HT-29 (cell line): ENCODE measurements at regions not wholly inside any gene's neighbourhood (a gene's known extent, or its start where the extent isn't known, plus 50 kb on each side); places are given as distances from the start of the nearest gene placed in this dataset.

Experiments used
- DNase-seq: peaks from one replicate; pipeline ENCODE4 v3.0.0-alpha.2; 2015; ENCODE audit warnings: low spot score

GRCh38 chr13:26456650-26457049 lies 100.8 kb upstream of the WASF3 start:
- no peak for DNase-seq

GRCh38 chr13:26457212-26457611 lies 100.3 kb upstream of the WASF3 start:
- peak; percentile 35 for DNase-seq

GRCh38 chr13:26458196-26458749 lies 99.2 kb upstream of the WASF3 start:
- DNase-seq, result no peak

- DNase-seq, result no peak
Measured at GRCh38 chr13:26459276-26460131, 98.0 kb upstream of the WASF3 start.

GRCh38 chr13:26460648-26461047 lies 96.8 kb upstream of the WASF3 start:
- DNase-seq, result no peak

- DNase-seq, result no peak
Measured at GRCh38 chr13:26463296-26463695, 94.2 kb upstream of the WASF3 start.

GRCh38 chr13:26463848-26464247 lies 93.6 kb upstream of the WASF3 start:
- no peak for DNase-seq

GRCh38 chr13:26465514-26465913 lies 92.0 kb upstream of the WASF3 start:
- no peak for DNase-seq

GRCh38 chr13:26465954-26466353 lies 91.5 kb upstream of the WASF3 start:
- no peak for DNase-seq

GRCh38 chr13:26468265-26468801 lies 89.2 kb upstream of the WASF3 start:
- DNase-seq, result no peak

- DNase-seq, result no peak
Measured at GRCh38 chr13:26469602-26470001, 87.9 kb upstream of the WASF3 start.

GRCh38 chr13:26471807-26472206 lies 85.7 kb upstream of the WASF3 start:
- no peak for DNase-seq

- no peak for DNase-seq
Measured at GRCh38 chr13:26473571-26474230, 83.8 kb upstream of the WASF3 start.

- DNase-seq, result no peak
Measured at GRCh38 chr13:26474286-26474685, 83.2 kb upstream of the WASF3 start.

- DNase-seq, result no peak
Measured at GRCh38 chr13:26475176-26476110, 82.0 kb upstream of the WASF3 start.

- no peak for DNase-seq
Measured at GRCh38 chr13:26476111-26476781, 81.2 kb upstream of the WASF3 start.

- no peak for DNase-seq
Measured at GRCh38 chr13:26476782-26477142, 80.7 kb upstream of the WASF3 start.

GRCh38 chr13:26477681-26478080 lies 79.8 kb upstream of the WASF3 start:
- no peak for DNase-seq

- DNase-seq, result peak; percentile 63
Measured at GRCh38 chr13:26480246-26480855, 77.1 kb upstream of the WASF3 start.

- DNase-seq, result peak; percentile 100
Measured at GRCh38 chr13:26482451-26483197, 74.9 kb upstream of the WASF3 start.
